GM12878 (cell line): ENCODE measurements at regions not wholly inside any gene's neighbourhood (a gene's known extent, or its start where the extent isn't known, plus 50 kb on each side); places are given as distances from the start of the nearest gene placed in this dataset.

Experiments used
- ATF2 ChIP-seq: IDR thresholded peaks from 2 replicates; pipeline ENCODE4 v1.6.1; 2012; ENCODE audit warnings: low read length, inconsistent platforms
- CBX5 ChIP-seq: sonication (generic); IDR thresholded peaks from 2 replicates; pipeline ENCODE4 v1.6.1; 2016; ENCODE audit warnings: low read depth, moderate library complexity, mild to moderate bottlenecking, inconsistent platforms
- CEBPB ChIP-seq, 2 experiments: fragments of 150-350 bp in 1 of 2; IDR thresholded peaks; 2 replicates each; pipeline ENCODE4 v1.6.1; 2012 to 2014; ENCODE audit warnings: low read depth in 2 of 2, low read length in 2 of 2, borderline replicate concordance in 1 of 2, inconsistent platforms in 1 of 2
- CTCF ChIP-seq, 3 experiments: IDR thresholded peaks in 2 of 3; conservative IDR thresholded peaks in 1 of 3; 2 replicates each; pipeline ENCODE4 v1.5.1; 2011; ENCODE audit warnings: low read depth in 3 of 3, low read length in 3 of 3, mild to moderate bottlenecking in 3 of 3, control low read depth in 2 of 3, moderate library complexity in 2 of 3, inconsistent platforms in 1 of 3, mixed read lengths in 1 of 3; ENCODE audit not compliant: control insufficient read depth in 2 of 3, insufficient read depth in 1 of 3; ENCODE audit errors: extremely low read depth in 1 of 3
- CUX1 ChIP-seq: IDR thresholded peaks from 2 replicates; pipeline ENCODE4 v1.6.1; 2012; ENCODE audit warnings: improper control_type of control experiment, low read depth, low read length; ENCODE audit not compliant: insufficient replicate concordance
- EZH2 ChIP-seq: IDR thresholded peaks from 2 replicates; pipeline ENCODE4 v1.6.1; 2012; ENCODE audit warnings: low read depth, mild to moderate bottlenecking, control low read depth, inconsistent platforms, low read length, borderline replicate concordance; ENCODE audit not compliant: control insufficient read depth
- HDAC2 ChIP-seq: fragments of 200-600 bp; sonication (generic); IDR thresholded peaks from 2 replicates; pipeline ENCODE4 v1.6.1; 2017
- KAT2A ChIP-seq: conservative IDR thresholded peaks from 2 replicates; pipeline ENCODE4 v1.6.1; 2011; ENCODE audit warnings: low read depth, low read length; ENCODE audit not compliant: control insufficient read depth
- PAX8 ChIP-seq: fragments of 450-650 bp; IDR thresholded peaks from 2 replicates; pipeline ENCODE4 v1.6.1; 2017; ENCODE audit warnings: mild to moderate bottlenecking, moderate library complexity
- SIN3A ChIP-seq: IDR thresholded peaks from 2 replicates; pipeline ENCODE4 v1.6.1; 2012; ENCODE audit warnings: low read depth, low read length, improper control_type of control experiment
- TF ChIP-seq, protein P1 (sequence below): IDR thresholded peaks from 2 replicates; pipeline ENCODE4 v1.6.1; 2012; ENCODE audit warnings: mild to moderate bottlenecking, low read depth, low read length

- TF ChIP-seq, protein P1, sequence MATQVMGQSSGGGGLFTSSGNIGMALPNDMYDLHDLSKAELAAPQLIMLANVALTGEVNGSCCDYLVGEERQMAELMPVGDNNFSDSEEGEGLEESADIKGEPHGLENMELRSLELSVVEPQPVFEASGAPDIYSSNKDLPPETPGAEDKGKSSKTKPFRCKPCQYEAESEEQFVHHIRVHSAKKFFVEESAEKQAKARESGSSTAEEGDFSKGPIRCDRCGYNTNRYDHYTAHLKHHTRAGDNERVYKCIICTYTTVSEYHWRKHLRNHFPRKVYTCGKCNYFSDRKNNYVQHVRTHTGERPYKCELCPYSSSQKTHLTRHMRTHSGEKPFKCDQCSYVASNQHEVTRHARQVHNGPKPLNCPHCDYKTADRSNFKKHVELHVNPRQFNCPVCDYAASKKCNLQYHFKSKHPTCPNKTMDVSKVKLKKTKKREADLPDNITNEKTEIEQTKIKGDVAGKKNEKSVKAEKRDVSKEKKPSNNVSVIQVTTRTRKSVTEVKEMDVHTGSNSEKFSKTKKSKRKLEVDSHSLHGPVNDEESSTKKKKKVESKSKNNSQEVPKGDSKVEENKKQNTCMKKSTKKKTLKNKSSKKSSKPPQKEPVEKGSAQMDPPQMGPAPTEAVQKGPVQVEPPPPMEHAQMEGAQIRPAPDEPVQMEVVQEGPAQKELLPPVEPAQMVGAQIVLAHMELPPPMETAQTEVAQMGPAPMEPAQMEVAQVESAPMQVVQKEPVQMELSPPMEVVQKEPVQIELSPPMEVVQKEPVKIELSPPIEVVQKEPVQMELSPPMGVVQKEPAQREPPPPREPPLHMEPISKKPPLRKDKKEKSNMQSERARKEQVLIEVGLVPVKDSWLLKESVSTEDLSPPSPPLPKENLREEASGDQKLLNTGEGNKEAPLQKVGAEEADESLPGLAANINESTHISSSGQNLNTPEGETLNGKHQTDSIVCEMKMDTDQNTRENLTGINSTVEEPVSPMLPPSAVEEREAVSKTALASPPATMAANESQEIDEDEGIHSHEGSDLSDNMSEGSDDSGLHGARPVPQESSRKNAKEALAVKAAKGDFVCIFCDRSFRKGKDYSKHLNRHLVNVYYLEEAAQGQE, result no peak
- no peak for TF ChIP-seq CUX1
- TF ChIP-seq CTCF (IDR thresholded peaks at IDR 0.05 in 2 of 3, conservative IDR thresholded peaks at IDR 0.05 in 1 of 3; ENCODE audit: control insufficient read depth in 2 of 3, extremely low read depth in 1 of 3, insufficient read depth in 1 of 3, low read depth in 3 of 3, low read length in 3 of 3), result no peak
- no peak for TF ChIP-seq KAT2A
- TF ChIP-seq CEBPB (IDR thresholded peaks at IDR 0.05; ENCODE audit: borderline replicate concordance in 1 of 2, low read depth in 2 of 2, low read length in 2 of 2), result no peak
- no peak for TF ChIP-seq EZH2
- TF ChIP-seq HDAC2, result no peak
- no peak for TF ChIP-seq CBX5
- TF ChIP-seq ATF2, result no peak
- no peak for TF ChIP-seq SIN3A
- no peak for TF ChIP-seq PAX8
These were observed 179.6 kb upstream of the GALNT17 start for GRCh38 chr7:70952311-70952710.
